GM21786 (cell line): ENCODE measurements at regions not wholly inside any gene's neighbourhood (a gene's known extent, or its start where the extent isn't known, plus 50 kb on each side); places are given as distances from the start of the nearest gene placed in this dataset.

Source experiments
- ATAC-seq: cut with Tn5 transposase; IDR thresholded peaks from one replicate; pipeline ENCODE4 v1.9.1; 2021; ENCODE audit not compliant: unreplicated experiment

GRCh38 chr22:47987885-47988515, 1225.5 kb downstream of the TBC1D22A start:
- ATAC-seq, result no peak

GRCh38 chr22:47976219-47976618, 1213.8 kb downstream of the TBC1D22A start:
- no peak for ATAC-seq

GRCh38 chr22:47967831-47968230, 1205.4 kb downstream of the TBC1D22A start:
- no peak for ATAC-seq

- ATAC-seq, result no peak
Measured at GRCh38 chr22:47966316-47966715, 1203.9 kb downstream of the TBC1D22A start.

GRCh38 chr22:47965896-47966295, 1203.4 kb downstream of the TBC1D22A start:
- no peak for ATAC-seq

GRCh38 chr22:47965066-47965465, 1202.6 kb downstream of the TBC1D22A start:
- no peak for ATAC-seq

- ATAC-seq, result no peak
Measured at GRCh38 chr22:47963660-47964059, 1201.2 kb downstream of the TBC1D22A start.

- ATAC-seq, result no peak
Measured at GRCh38 chr22:47957649-47958048, 1195.2 kb downstream of the TBC1D22A start.

GRCh38 chr22:47954107-47954506, 1191.7 kb downstream of the TBC1D22A start:
- ATAC-seq, result no peak

- no peak for ATAC-seq
Measured at GRCh38 chr22:47944941-47945340, 1182.5 kb downstream of the TBC1D22A start.

- no peak for ATAC-seq
Measured at GRCh38 chr22:47943729-47944700, 1181.6 kb downstream of the TBC1D22A start.

GRCh38 chr22:47940211-47940610, 1177.8 kb downstream of the TBC1D22A start:
- no peak for ATAC-seq

GRCh38 chr22:47933891-47934290, 1171.4 kb downstream of the TBC1D22A start:
- no peak for ATAC-seq

GRCh38 chr22:47933226-47933625, 1170.8 kb downstream of the TBC1D22A start:
- ATAC-seq, result no peak

- ATAC-seq, result no peak
Measured at GRCh38 chr22:47929646-47930185, 1167.3 kb downstream of the TBC1D22A start.

- no peak for ATAC-seq
Measured at GRCh38 chr22:47929073-47929472, 1166.6 kb downstream of the TBC1D22A start.

GRCh38 chr22:47928631-47929030, 1166.2 kb downstream of the TBC1D22A start:
- ATAC-seq, result no peak

GRCh38 chr22:47927648-47928210, 1165.3 kb downstream of the TBC1D22A start:
- no peak for ATAC-seq

- no peak for ATAC-seq
Measured at GRCh38 chr22:47923011-47923427, 1160.6 kb downstream of the TBC1D22A start.

- ATAC-seq, result no peak
Measured at GRCh38 chr22:47921906-47922305, 1159.5 kb downstream of the TBC1D22A start.

- no peak for ATAC-seq
Measured at GRCh38 chr22:47920380-47920959, 1158.0 kb downstream of the TBC1D22A start.
